Ectodermal cell (in vitro differentiated cells): ENCODE measurements at regions not wholly inside any gene's neighbourhood (a gene's known extent, or its start where the extent isn't known, plus 50 kb on each side); places are given as distances from the start of the nearest gene placed in this dataset.
"Not testable (repeated sequence)": the region's sequence is repeated elsewhere in the genome, so short reads cannot be mapped to it uniquely, and the experiment has no call there.

Source experiments
- H3K27ac ChIP-seq: 2 replicates; pipeline ENCODE4 v1.7.0; 2013; ENCODE audit warnings: mild to moderate bottlenecking, low read depth, low read length; ENCODE audit not compliant: insufficient read depth, poor library complexity, severe bottlenecking
- H3K27me3 ChIP-seq: 2 replicates; pipeline ENCODE4 v1.7.0; 2013; ENCODE audit warnings: mild to moderate bottlenecking, low read length; ENCODE audit not compliant: insufficient read depth, control insufficient read depth, poor library complexity, severe bottlenecking
- H3K36me3 ChIP-seq: one replicate; pipeline ENCODE4 v1.7.0; 2013; ENCODE audit warnings: low read length; ENCODE audit not compliant: control insufficient read depth, insufficient read depth
- H3K4me1 ChIP-seq: one replicate; pipeline ENCODE4 v1.7.0; 2013; ENCODE audit warnings: low read length; ENCODE audit not compliant: control insufficient read depth, insufficient read depth
- H3K4me3 ChIP-seq: 2 replicates; pipeline ENCODE4 v1.7.0; 2013; ENCODE audit warnings: low read depth, low read length, control low read depth; ENCODE audit not compliant: insufficient read depth
- H3K9me3 ChIP-seq: 2 replicates; pipeline ENCODE4 v1.7.0; 2013; ENCODE audit warnings: mild to moderate bottlenecking, low read length, moderate library complexity; ENCODE audit not compliant: control insufficient read depth
- WGBS, 2 experiments: methylation state at CpG; one replicate each; pipeline ENCODE4 v1.1.7; 2013; ENCODE audit warnings: missing lambda C conversion rate in 2 of 2; 5-methylcytosine and 5-hydroxymethylcytosine counted together

- H3K4me1 ChIP-seq: no peaks in the 10 kb centered on the region
- H3K27ac ChIP-seq: no peak overlapping the region
- no peaks in the 10 kb centered on the region for H3K36me3 ChIP-seq
- 92 to 94% methylated on average over 2 to 4 of the region's 4 CpGs for WGBS, 2 experiments
- no peaks in the 10 kb centered on the region for H3K9me3 ChIP-seq
- H3K4me3 ChIP-seq: no peak overlapping the region
- H3K27me3 ChIP-seq: no peaks in the 10 kb centered on the region
Measured at GRCh38 chr2:80942766-80943165, 638.2 kb upstream of the LRRTM1 start.

- H3K9me3 ChIP-seq: no peaks in the 10 kb centered on the region
- H3K27ac ChIP-seq: no peak overlapping the region
- H3K4me1 ChIP-seq: no peaks in the 10 kb centered on the region
- no peak overlapping the region for H3K4me3 ChIP-seq
- H3K36me3 ChIP-seq: no peaks in the 10 kb centered on the region
- no peaks in the 10 kb centered on the region for H3K27me3 ChIP-seq
- WGBS, 2 experiments: 61 to 65% methylated on average over 3 of the region's 3 CpGs
Measured at GRCh38 chr2:80938463-80938862, 633.9 kb upstream of the LRRTM1 start.

GRCh38 chr2:80931820-80932219 is 627.3 kb upstream of the LRRTM1 start:
- H3K27ac ChIP-seq, H3K4me1 ChIP-seq, H3K36me3 ChIP-seq, H3K4me3 ChIP-seq, H3K9me3 ChIP-seq, H3K27me3 ChIP-seq: not testable (repeated sequence)
- WGBS, 2 experiments: no CpG with 5 or more reads among the region's 6 CpGs

- H3K4me1 ChIP-seq: no peaks in the 10 kb centered on the region
- no peaks in the 10 kb centered on the region for H3K9me3 ChIP-seq
- H3K27ac ChIP-seq: no peak overlapping the region
- WGBS, 2 experiments: no CpG with 5 or more reads among the region's 1 CpG
- no peaks in the 10 kb centered on the region for H3K27me3 ChIP-seq
- H3K4me3 ChIP-seq: no peak overlapping the region
- no peaks in the 10 kb centered on the region for H3K36me3 ChIP-seq
Measured at GRCh38 chr2:80930777-80931176, 626.2 kb upstream of the LRRTM1 start.

- Histone ChIP-seq H3K4me1 (no peaks in the 10 kb centered on the region), H3K9me3 (no peaks in the 10 kb centered on the region), H3K36me3 (no peaks in the 10 kb centered on the region), H3K27me3 (no peaks in the 10 kb centered on the region), H3K27ac (no peak overlapping the region), H3K4me3 (no peak overlapping the region)
- WGBS, 2 experiments: 65 to 72% methylated on average over 4 of the region's 4 CpGs
Measured at GRCh38 chr2:80926168-80926567, 621.6 kb upstream of the LRRTM1 start.

GRCh38 chr2:80896576-80896975 is 592.0 kb upstream of the LRRTM1 start:
- Histone ChIP-seq H3K4me3 (no peak overlapping the region), H3K4me1 (no peaks in the 10 kb centered on the region)
- 84 to 92% methylated on average over 7 of the region's 7 CpGs for WGBS, 2 experiments

GRCh38 chr2:80894486-80894885 is 589.9 kb upstream of the LRRTM1 start:
- WGBS, 2 experiments: 96 to 97% methylated on average over 3 of the region's 3 CpGs
- H3K36me3 ChIP-seq: no peaks in the 10 kb centered on the region
- no peaks in the 10 kb centered on the region for H3K9me3 ChIP-seq
- no peaks in the 10 kb centered on the region for H3K4me1 ChIP-seq
- no peaks in the 10 kb centered on the region for H3K27me3 ChIP-seq
- no peak overlapping the region for H3K27ac ChIP-seq
- H3K4me3 ChIP-seq: no peak overlapping the region

More at GRCh38 chr2:80896576-80896975, 592.0 kb upstream of the LRRTM1 start:
- H3K36me3 ChIP-seq: no peaks in the 10 kb centered on the region
- H3K27ac ChIP-seq: no peak overlapping the region
- H3K9me3 ChIP-seq: no peaks in the 10 kb centered on the region
- H3K27me3 ChIP-seq: no peaks in the 10 kb centered on the region

- H3K9me3 ChIP-seq: no peaks in the 10 kb centered on the region
Measured at GRCh38 chr2:80893711-80894110, 589.2 kb upstream of the LRRTM1 start.

GRCh38 chr2:80889009-80889408 is 584.5 kb upstream of the LRRTM1 start:
- Histone ChIP-seq H3K27me3 (no peaks in the 10 kb centered on the region), H3K27ac (no peak overlapping the region), H3K36me3 (no peaks in the 10 kb centered on the region), H3K4me1 (peaks cover 5% of the 10 kb centered on the region), H3K4me3 (no peak overlapping the region), H3K9me3 (no peaks in the 10 kb centered on the region)
- 42 to 92% methylated on average over 1 to 2 of the region's 2 CpGs for WGBS, 2 experiments

More at GRCh38 chr2:80893711-80894110, 589.2 kb upstream of the LRRTM1 start:
- WGBS, 2 experiments: 83 to 84% methylated on average over 1 to 2 of the region's 2 CpGs
- H3K27ac ChIP-seq: no peak overlapping the region
- H3K27me3 ChIP-seq: no peaks in the 10 kb centered on the region
- H3K4me1 ChIP-seq: no peaks in the 10 kb centered on the region
- no peaks in the 10 kb centered on the region for H3K36me3 ChIP-seq
- no peak overlapping the region for H3K4me3 ChIP-seq

- no peaks in the 10 kb centered on the region for H3K9me3 ChIP-seq
- H3K4me1 ChIP-seq: peaks cover 5% of the 10 kb centered on the region
- H3K27me3 ChIP-seq: no peaks in the 10 kb centered on the region
- H3K36me3 ChIP-seq: no peaks in the 10 kb centered on the region
- no peak overlapping the region for H3K27ac ChIP-seq
- no peak overlapping the region for H3K4me3 ChIP-seq
- WGBS, 2 experiments: 90 to 100% methylated on average over 1 to 2 of the region's 2 CpGs
Measured at GRCh38 chr2:80887841-80888378, 583.4 kb upstream of the LRRTM1 start.

- 21 to 86% methylated on average over 1 to 2 of the region's 2 CpGs for WGBS, 2 experiments
Measured at GRCh38 chr2:80874374-80874773, 569.8 kb upstream of the LRRTM1 start.

More at GRCh38 chr2:80874374-80874773, 569.8 kb upstream of the LRRTM1 start:
- Histone ChIP-seq H3K4me3 (no peak overlapping the region), H3K36me3 (no peaks in the 10 kb centered on the region), H3K27me3 (no peaks in the 10 kb centered on the region), H3K27ac (no peak overlapping the region), H3K4me1 (no peaks in the 10 kb centered on the region), H3K9me3 (no peaks in the 10 kb centered on the region)
